ENCODE measurements at regions not wholly inside any gene's neighbourhood (a gene's known extent, or its start where the extent isn't known, plus 50 kb on each side); places are given as distances from the start of the nearest gene placed in this dataset.

GRCh38 chr20:19947611-19948264 is 69.4 kb upstream of the NAA20 start:
- H3K4me3 Mint-ChIP-seq (ENCODE audit: unreplicated experiment): no peak overlapping the region
- H3K27me3 Mint-ChIP-seq (ENCODE audit: low read depth, unreplicated experiment): no peaks in the 10 kb centered on the region
- Histone ChIP-seq H4K20me1 (ENCODE audit: insufficient read depth, low read length) (no peaks in the 10 kb centered on the region), H3K4me1 (ENCODE audit: insufficient read depth, low read length) (peaks cover 26% of the 10 kb centered on the region), H3K9ac (ENCODE audit: low read length) (peak overlapping the region; percentile 34), H3K27ac (ENCODE audit: low read depth, low read length) (peak overlapping the region; percentile 55), H3K79me2 (ENCODE audit: insufficient read depth, low read length) (no peaks in the 10 kb centered on the region), H3K9me3 (ENCODE audit: insufficient read depth, low read depth, low read length) (no peaks in the 10 kb centered on the region), H3K36me3 (ENCODE audit: insufficient read depth, low read length) (no peaks in the 10 kb centered on the region), H3K4me3 (ENCODE audit: insufficient read depth, low read depth, low read length) (no peak overlapping the region), H2AFZ (ENCODE audit: low read depth, low read length) (no peak overlapping the region), H3K27me3 (ENCODE audit: insufficient read depth, low read length) (no peaks in the 10 kb centered on the region), H3K4me2 (ENCODE audit: low read length) (peak overlapping the region; percentile 64)
- H3K27ac Mint-ChIP-seq (ENCODE audit: unreplicated experiment): peak overlapping the region; percentile 15
- FAIRE-seq (peak; percentile 47), DNase-seq (ENCODE audit: low read depth) (peak; percentile 82)
- TF ChIP-seq CTCF (IDR thresholded peaks at IDR 0.05; ENCODE audit: insufficient read depth, low read depth, low read length): no peak
- no peak for TF ChIP-seq EZH2 (IDR thresholded peaks at IDR 0.05; ENCODE audit: insufficient read depth, low read length)
- peaks cover 19% of the 10 kb centered on the region for H3K4me1 Mint-ChIP-seq (ENCODE audit: low read depth, unreplicated experiment)
- H3K36me3 Mint-ChIP-seq (ENCODE audit: low read depth, unreplicated experiment): peaks cover 3% of the 10 kb centered on the region
- no peaks in the 10 kb centered on the region for H3K9me3 Mint-ChIP-seq (ENCODE audit: unreplicated experiment)

DNA sequence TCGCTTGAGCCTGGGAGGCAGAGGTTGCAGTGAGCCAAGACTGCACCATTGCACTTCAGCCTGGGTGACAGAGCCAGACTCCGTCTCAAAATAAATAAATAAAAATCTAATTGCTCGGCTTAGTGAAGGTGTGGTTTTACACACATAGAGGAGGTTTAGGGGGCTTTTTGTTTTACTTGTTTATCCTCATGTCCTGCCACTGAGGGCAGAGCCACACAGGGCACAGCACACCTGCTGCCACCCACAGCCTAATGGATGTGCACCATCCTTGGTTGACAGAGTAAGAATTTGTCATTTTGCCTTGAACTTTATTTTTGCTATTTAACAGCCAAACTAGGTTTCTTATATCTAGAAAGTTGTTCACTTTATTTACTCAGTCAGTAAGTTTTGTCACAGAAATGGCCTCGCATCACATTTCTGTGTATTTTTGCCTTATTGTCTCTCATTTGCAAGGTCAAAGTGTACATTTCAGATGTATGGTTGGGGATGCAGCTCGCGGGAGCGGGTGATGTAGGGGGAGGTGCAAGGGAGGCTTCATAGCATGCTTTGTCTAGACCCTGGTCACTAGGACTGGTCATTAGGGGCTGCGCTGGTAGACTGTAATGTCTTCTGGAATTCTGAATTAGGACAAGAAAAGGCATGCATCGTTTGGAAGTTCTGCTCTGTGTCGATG is 67.8 kb upstream of the NAA20 start:
- DNase-seq (ENCODE audit: low read depth) (no peak), FAIRE-seq (no peak)
- Histone ChIP-seq H3K79me2 (ENCODE audit: insufficient read depth, low read length) (no peaks in the 10 kb centered on the region), H3K4me3 (ENCODE audit: insufficient read depth, low read depth, low read length) (no peak overlapping the region), H4K20me1 (ENCODE audit: insufficient read depth, low read length) (no peaks in the 10 kb centered on the region), H3K36me3 (ENCODE audit: insufficient read depth, low read length) (no peaks in the 10 kb centered on the region), H3K27me3 (ENCODE audit: insufficient read depth, low read length) (no peaks in the 10 kb centered on the region), H3K9ac (ENCODE audit: low read length) (no peak overlapping the region), H3K4me2 (ENCODE audit: low read length) (no peak overlapping the region), H3K4me1 (ENCODE audit: insufficient read depth, low read length) (peaks cover 25% of the 10 kb centered on the region), H2AFZ (ENCODE audit: low read depth, low read length) (no peak overlapping the region), H3K27ac (ENCODE audit: low read depth, low read length) (no peak overlapping the region), H3K9me3 (ENCODE audit: insufficient read depth, low read depth, low read length) (no peaks in the 10 kb centered on the region)
- Mint-ChIP-seq H3K4me1 (ENCODE audit: low read depth, unreplicated experiment) (peaks cover 19% of the 10 kb centered on the region), H3K9me3 (ENCODE audit: unreplicated experiment) (no peaks in the 10 kb centered on the region), H3K27ac (ENCODE audit: unreplicated experiment) (no peak overlapping the region), H3K4me3 (ENCODE audit: unreplicated experiment) (no peak overlapping the region), H3K36me3 (ENCODE audit: low read depth, unreplicated experiment) (peaks cover 3% of the 10 kb centered on the region), H3K27me3 (ENCODE audit: low read depth, unreplicated experiment) (no peaks in the 10 kb centered on the region)
- TF ChIP-seq EZH2 (IDR thresholded peaks at IDR 0.05; ENCODE audit: insufficient read depth, low read length): no peak
- no peak for TF ChIP-seq CTCF (IDR thresholded peaks at IDR 0.05; ENCODE audit: insufficient read depth, low read depth, low read length)

GRCh38 chr20:19950042-19950441 is 67.1 kb upstream of the NAA20 start:
- no peak overlapping the region for H3K9ac ChIP-seq (ENCODE audit: low read length)
- no peaks in the 10 kb centered on the region for H3K79me2 ChIP-seq (ENCODE audit: insufficient read depth, low read length)
- no peak overlapping the region for H2AFZ ChIP-seq (ENCODE audit: low read depth, low read length)
- H4K20me1 ChIP-seq (ENCODE audit: insufficient read depth, low read length): no peaks in the 10 kb centered on the region
- no peak overlapping the region for H3K4me2 ChIP-seq (ENCODE audit: low read length)
- H3K27me3 ChIP-seq (ENCODE audit: insufficient read depth, low read length): no peaks in the 10 kb centered on the region
- H3K4me1 ChIP-seq (ENCODE audit: insufficient read depth, low read length): peaks cover 18% of the 10 kb centered on the region
- H3K36me3 Mint-ChIP-seq (ENCODE audit: low read depth, unreplicated experiment): peaks cover 3% of the 10 kb centered on the region
- FAIRE-seq (no peak), DNase-seq (ENCODE audit: low read depth) (no peak)
- H3K27me3 Mint-ChIP-seq (ENCODE audit: low read depth, unreplicated experiment): no peaks in the 10 kb centered on the region
- no peak overlapping the region for H3K27ac ChIP-seq (ENCODE audit: low read depth, low read length)
- peaks cover 14% of the 10 kb centered on the region for H3K4me1 Mint-ChIP-seq (ENCODE audit: low read depth, unreplicated experiment)
- H3K4me3 Mint-ChIP-seq (ENCODE audit: unreplicated experiment): no peak overlapping the region
- TF ChIP-seq CTCF (IDR thresholded peaks at IDR 0.05; ENCODE audit: insufficient read depth, low read depth, low read length) (no peak), EZH2 (IDR thresholded peaks at IDR 0.05; ENCODE audit: insufficient read depth, low read length) (no peak)
- no peak overlapping the region for H3K4me3 ChIP-seq (ENCODE audit: insufficient read depth, low read depth, low read length)
- H3K9me3 Mint-ChIP-seq (ENCODE audit: unreplicated experiment): no peaks in the 10 kb centered on the region
- no peaks in the 10 kb centered on the region for H3K36me3 ChIP-seq (ENCODE audit: insufficient read depth, low read length)
- H3K9me3 ChIP-seq (ENCODE audit: insufficient read depth, low read depth, low read length): no peaks in the 10 kb centered on the region
- no peak overlapping the region for H3K27ac Mint-ChIP-seq (ENCODE audit: unreplicated experiment)
